H9 (cell line): ENCODE measurements at regions not wholly inside any gene's neighbourhood (a gene's known extent, or its start where the extent isn't known, plus 50 kb on each side); places are given as distances from the start of the nearest gene placed in this dataset.

Experiments
- DNase-seq: peaks from one replicate; pipeline ENCODE4 v3.0.0-alpha.2; 2017
- H2AFZ ChIP-seq: one replicate; pipeline ENCODE4 v1.6.1; 2013; ENCODE audit warnings: mild to moderate bottlenecking, low read length, control low read depth, moderate library complexity
- H2AK5ac ChIP-seq: 2 replicates; pipeline ENCODE4 v1.6.1; 2013; ENCODE audit warnings: low read length, control low read depth, mixed read lengths; ENCODE audit not compliant: insufficient read length
- H2BK120ac ChIP-seq: one replicate; pipeline ENCODE4 v1.6.1; 2013; ENCODE audit warnings: low read depth, mild to moderate bottlenecking, low read length, control low read depth, inconsistent platforms; ENCODE audit not compliant: poor library complexity, severe bottlenecking
- H2BK12ac ChIP-seq: 2 replicates; pipeline ENCODE4 v1.6.1; 2013; ENCODE audit warnings: low read length, control low read depth, mixed read lengths, low read depth; ENCODE audit not compliant: insufficient read length
- H2BK15ac ChIP-seq: 2 replicates; pipeline ENCODE4 v1.6.1; 2013; ENCODE audit warnings: low read depth, low read length, control low read depth
- H2BK20ac ChIP-seq: one replicate; pipeline ENCODE4 v1.6.1; 2013; ENCODE audit warnings: low read depth, mild to moderate bottlenecking, low read length, control low read depth, inconsistent platforms; ENCODE audit not compliant: poor library complexity, severe bottlenecking
- H2BK5ac ChIP-seq: 2 replicates; pipeline ENCODE4 v1.6.1; 2013; ENCODE audit warnings: low read length, control low read depth, mixed read lengths; ENCODE audit not compliant: insufficient read length
- H3K14ac ChIP-seq: 2 replicates; pipeline ENCODE4 v1.6.1; 2013; ENCODE audit warnings: low read length, control low read depth; ENCODE audit not compliant: insufficient read depth
- H3K18ac ChIP-seq: 2 replicates; pipeline ENCODE4 v1.6.1; 2013; ENCODE audit warnings: low read depth, mild to moderate bottlenecking, mixed read lengths, low read length, control low read depth; ENCODE audit not compliant: insufficient read length
- H3K23ac ChIP-seq: 2 replicates; pipeline ENCODE4 v1.6.1; 2013; ENCODE audit warnings: low read length, control low read depth, mixed read lengths, low read depth; ENCODE audit not compliant: insufficient read length
- H3K23me2 ChIP-seq: 2 replicates; pipeline ENCODE4 v1.6.1; 2013; ENCODE audit warnings: low read depth, mild to moderate bottlenecking, mixed read lengths, low read length, control low read depth; ENCODE audit not compliant: insufficient read length, poor library complexity, severe bottlenecking
- H3K27ac ChIP-seq: 2 replicates; pipeline ENCODE4 v1.5.1; 2013; ENCODE audit warnings: low read length, control low read depth, mixed read lengths, low read depth; ENCODE audit not compliant: insufficient read length
- H3K27me3 ChIP-seq: 2 replicates; pipeline ENCODE4 v1.6.1; 2013; ENCODE audit warnings: low read length, control low read depth, inconsistent platforms; ENCODE audit not compliant: insufficient read depth
- H3K4ac ChIP-seq: 2 replicates; pipeline ENCODE4 v1.6.1; 2013; ENCODE audit warnings: low read depth, mild to moderate bottlenecking, control low read depth, inconsistent platforms, low read length, moderate library complexity
- H3K4me1 ChIP-seq: 2 replicates; pipeline ENCODE4 v1.6.1; 2013; ENCODE audit warnings: low read length, control low read depth, inconsistent platforms; ENCODE audit not compliant: insufficient read depth
- H3K4me2 ChIP-seq: 2 replicates; pipeline ENCODE4 v1.6.1; 2013; ENCODE audit warnings: low read length, control low read depth, mixed read lengths; ENCODE audit not compliant: insufficient read length, insufficient read depth
- H3K56ac ChIP-seq: 2 replicates; pipeline ENCODE4 v1.6.1; 2013; ENCODE audit warnings: low read depth, mild to moderate bottlenecking, mixed read lengths, low read length, control low read depth; ENCODE audit not compliant: insufficient read length
- H3K79me1 ChIP-seq: 2 replicates; pipeline ENCODE4 v1.6.1; 2013; ENCODE audit warnings: low read depth, mild to moderate bottlenecking, moderate library complexity, low read length, control low read depth, inconsistent platforms; ENCODE audit not compliant: insufficient read depth, poor library complexity, severe bottlenecking
- H3K79me2 ChIP-seq: 2 replicates; pipeline ENCODE4 v1.6.1; 2013; ENCODE audit warnings: low read length, control low read depth, inconsistent platforms; ENCODE audit not compliant: insufficient read depth
- H3K9ac ChIP-seq: 2 replicates; pipeline ENCODE4 v1.6.1; 2013; ENCODE audit warnings: low read length, control low read depth, mixed read lengths; ENCODE audit not compliant: insufficient read length; ENCODE audit errors: extremely low read depth
- H3K9me3 ChIP-seq: one replicate; pipeline ENCODE4 v1.6.1; 2013; ENCODE audit warnings: low read depth, low read length, inconsistent platforms; ENCODE audit not compliant: control insufficient read depth
- H3T11ph ChIP-seq: one replicate; pipeline ENCODE4 v1.6.1; 2013; ENCODE audit warnings: mild to moderate bottlenecking, low read length, control low read depth, inconsistent platforms
- H4K20me1 ChIP-seq: one replicate; pipeline ENCODE4 v1.6.1; 2013; ENCODE audit not compliant: control insufficient read depth, insufficient read length, insufficient read depth
- H4K5ac ChIP-seq: 2 replicates; pipeline ENCODE4 v1.6.1; 2013; ENCODE audit warnings: low read depth, mild to moderate bottlenecking, mixed read lengths, low read length, control low read depth; ENCODE audit not compliant: insufficient read length
- H4K8ac ChIP-seq: replicated peaks from 2 replicates; pipeline ENCODE4 v1.6.1; 2013; ENCODE audit warnings: low read length, control low read depth, mixed read lengths, low read depth; ENCODE audit not compliant: insufficient read length
- H4K91ac ChIP-seq: 2 replicates; pipeline ENCODE4 v1.6.1; 2013; ENCODE audit warnings: low read depth, mild to moderate bottlenecking, moderate library complexity, mixed read lengths, low read length, control low read depth; ENCODE audit not compliant: insufficient read length
- H3K27ac Mint-ChIP-seq, 3 experiments: 2 replicates in 2 of 3; 3 replicates in 1 of 3; pipeline ENCODE4 v1.8.0; 2020 to 2021; ENCODE audit warnings: mixed read lengths in 3 of 3, mild to moderate bottlenecking in 1 of 3, moderate library complexity in 1 of 3
- H3K27me3 Mint-ChIP-seq: 2 replicates; pipeline ENCODE4 v1.8.0; 2021; ENCODE audit warnings: low read depth, mild to moderate bottlenecking, moderate library complexity, mixed read lengths
- H3K36me3 Mint-ChIP-seq, 3 experiments: 2 replicates in 2 of 3; 3 replicates in 1 of 3; pipeline ENCODE4 v1.8.0; 2020 to 2021; ENCODE audit warnings: low read depth in 3 of 3, mixed read lengths in 3 of 3; ENCODE audit not compliant: insufficient read depth in 1 of 3
- H3K4me1 Mint-ChIP-seq, 2 experiments: 2 replicates each; pipeline ENCODE4 v1.8.0; 2020; ENCODE audit warnings: mixed read lengths in 2 of 2
- H3K4me3 Mint-ChIP-seq, 2 experiments: 2 replicates in 1 of 2; 3 replicates in 1 of 2; pipeline ENCODE4 v1.8.0; 2020 to 2021; ENCODE audit warnings: mild to moderate bottlenecking in 2 of 2, mixed read lengths in 2 of 2, moderate library complexity in 1 of 2
- H3K9me3 Mint-ChIP-seq, 2 experiments: 2 replicates in 1 of 2; 3 replicates in 1 of 2; pipeline ENCODE4 v1.8.0; 2020; ENCODE audit warnings: mild to moderate bottlenecking in 2 of 2, mixed read lengths in 2 of 2, moderate library complexity in 1 of 2
- WGBS: extraction: QIAGEN DNeasy Blood & Tissue Kit; methylation state at CpG from one replicate; pipeline ENCODE4 v1.1.7; 2013; ENCODE audit warnings: missing lambda C conversion rate, low lambda C conversion rate, mixed read lengths; ENCODE audit not compliant: insufficient read length; ENCODE audit errors: extremely low coverage; 5-methylcytosine and 5-hydroxymethylcytosine counted together
- TF ChIP-seq, protein P1 (sequence below): fragments of 200-600 bp; sonication (generic); conservative IDR thresholded peaks from 3 replicates; pipeline ENCODE4 v1.8.0; 2021; ENCODE audit warnings: antibody characterized with exemption, mild to moderate bottlenecking

DNA sequence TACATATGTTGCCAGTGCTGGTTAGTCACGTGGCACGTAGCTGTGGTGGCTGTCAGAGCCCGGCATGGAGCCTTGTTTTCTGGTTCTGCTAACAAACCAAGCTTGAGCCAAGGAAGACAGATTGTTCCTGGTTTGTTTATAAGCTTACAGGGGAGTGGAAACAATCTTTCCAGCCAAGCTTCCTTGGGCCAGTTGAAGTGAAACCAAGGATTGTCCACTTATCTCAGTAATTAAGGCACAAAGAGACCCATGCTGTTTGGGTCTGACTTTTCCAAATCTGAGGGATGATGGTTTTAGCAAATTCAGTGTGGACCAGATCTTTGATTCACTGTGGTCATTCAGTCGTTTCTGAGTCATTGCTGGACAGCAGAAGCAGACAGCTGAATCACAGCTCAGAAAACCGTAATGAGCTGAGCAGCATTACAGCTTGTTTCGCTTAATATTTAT is 297.3 kb upstream of the COBL start:
- no peaks in the 10 kb centered on the region for H3K9me3 ChIP-seq
- H3K4me3 Mint-ChIP-seq: no peak overlapping the region
- no peak overlapping the region for H3K23ac ChIP-seq
- H4K8ac ChIP-seq: no peak overlapping the region
- DNase-seq: no peak
- H3K27ac ChIP-seq: no peak overlapping the region
- no peaks in the 10 kb centered on the region for H3K27me3 ChIP-seq
- no peak overlapping the region for H2BK120ac ChIP-seq
- no peaks in the 10 kb centered on the region; a peak in 1 of 5 replicates for H3K9me3 Mint-ChIP-seq
- H3K36me3 Mint-ChIP-seq: no peaks in the 10 kb centered on the region
- H2AFZ ChIP-seq: no peak overlapping the region
- H4K5ac ChIP-seq: no peak overlapping the region
- H2BK5ac ChIP-seq: no peak overlapping the region
- TF ChIP-seq, protein P1, sequence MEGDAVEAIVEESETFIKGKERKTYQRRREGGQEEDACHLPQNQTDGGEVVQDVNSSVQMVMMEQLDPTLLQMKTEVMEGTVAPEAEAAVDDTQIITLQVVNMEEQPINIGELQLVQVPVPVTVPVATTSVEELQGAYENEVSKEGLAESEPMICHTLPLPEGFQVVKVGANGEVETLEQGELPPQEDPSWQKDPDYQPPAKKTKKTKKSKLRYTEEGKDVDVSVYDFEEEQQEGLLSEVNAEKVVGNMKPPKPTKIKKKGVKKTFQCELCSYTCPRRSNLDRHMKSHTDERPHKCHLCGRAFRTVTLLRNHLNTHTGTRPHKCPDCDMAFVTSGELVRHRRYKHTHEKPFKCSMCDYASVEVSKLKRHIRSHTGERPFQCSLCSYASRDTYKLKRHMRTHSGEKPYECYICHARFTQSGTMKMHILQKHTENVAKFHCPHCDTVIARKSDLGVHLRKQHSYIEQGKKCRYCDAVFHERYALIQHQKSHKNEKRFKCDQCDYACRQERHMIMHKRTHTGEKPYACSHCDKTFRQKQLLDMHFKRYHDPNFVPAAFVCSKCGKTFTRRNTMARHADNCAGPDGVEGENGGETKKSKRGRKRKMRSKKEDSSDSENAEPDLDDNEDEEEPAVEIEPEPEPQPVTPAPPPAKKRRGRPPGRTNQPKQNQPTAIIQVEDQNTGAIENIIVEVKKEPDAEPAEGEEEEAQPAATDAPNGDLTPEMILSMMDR: no peak
- no peaks in the 10 kb centered on the region for H4K20me1 ChIP-seq
- H2BK20ac ChIP-seq: no peak overlapping the region
- no peak overlapping the region for H3T11ph ChIP-seq
- H3K9ac ChIP-seq: no peak overlapping the region
- no peaks in the 10 kb centered on the region for H3K23me2 ChIP-seq
- no peak overlapping the region for H2BK15ac ChIP-seq
- H3K4me1 Mint-ChIP-seq: peaks cover 9 to 12% of the 10 kb centered on the region in 2 experiments
- no peak overlapping the region for H3K4ac ChIP-seq
- no peaks in the 10 kb centered on the region for H3K27me3 Mint-ChIP-seq
- H4K91ac ChIP-seq: no peak overlapping the region
- no peak overlapping the region for H3K18ac ChIP-seq
- H3K14ac ChIP-seq: no peak overlapping the region
- WGBS: no CpG with 5 or more reads among the region's 6 CpGs
- no peak overlapping the region for H2BK12ac ChIP-seq
- no peaks in the 10 kb centered on the region for H3K79me2 ChIP-seq
- H3K79me1 ChIP-seq: no peaks in the 10 kb centered on the region
- H3K4me2 ChIP-seq: no peak overlapping the region
- no peak overlapping the region for H3K56ac ChIP-seq
- no peak overlapping the region for H2AK5ac ChIP-seq
- H3K27ac Mint-ChIP-seq: no peak overlapping the region
- no peaks in the 10 kb centered on the region; the same call in 1 of the 2 replicates for H3K4me1 ChIP-seq
